Lung (tissue), 11 donors: ENCODE measurements at regions not wholly inside any gene's neighbourhood (a gene's known extent, or its start where the extent isn't known, plus 50 kb on each side); places are given as distances from the start of the nearest gene placed in this dataset.

ENCODE experiments used
- ATAC-seq: fragments of 200-7000 bp; cut with Tn5 transposase; one replicate; pipeline ENCODE4 v1.9.1; 2020; ENCODE audit warnings: moderate number of reproducible peaks; ENCODE audit not compliant: insufficient read depth, low FRiP score
- DNase-seq, 3 donors: peaks; one replicate each; pipeline ENCODE4 v3.0.0-alpha.2; 2013 to 2017
- H3K27ac ChIP-seq, 2 donors: one replicate each; pipeline ENCODE4 v1.5.1; 2013; ENCODE audit warnings: mild to moderate bottlenecking in 2 of 2, moderate library complexity in 2 of 2, control low read depth in 1 of 2, inconsistent platforms in 1 of 2, low read depth in 1 of 2, low read length in 1 of 2
- H3K27me3 ChIP-seq, 3 donors: one replicate each; pipeline ENCODE4 v1.5.1; 2013; ENCODE audit warnings: low read length in 2 of 3; ENCODE audit not compliant: control insufficient read depth in 3 of 3, insufficient read depth in 3 of 3
- H3K36me3 ChIP-seq, 4 donors: one replicate each; pipeline ENCODE4 v1.5.1; 2013; ENCODE audit warnings: low read length in 4 of 4, mild to moderate bottlenecking in 1 of 4, moderate library complexity in 1 of 4; ENCODE audit not compliant: control insufficient read depth in 4 of 4, insufficient read depth in 4 of 4
- H3K4me1 ChIP-seq, 5 donors: one replicate each; pipeline ENCODE4 v1.5.1; 2013; ENCODE audit warnings: low read length in 5 of 5, mild to moderate bottlenecking in 2 of 5, moderate library complexity in 1 of 5; ENCODE audit not compliant: control insufficient read depth in 5 of 5, insufficient read depth in 5 of 5
- H3K4me3 ChIP-seq: one replicate; pipeline ENCODE4 v1.5.1; 2013; ENCODE audit warnings: mild to moderate bottlenecking, control low read depth, moderate library complexity
- H3K9ac ChIP-seq, 2 donors: one replicate each; pipeline ENCODE4 v1.5.1; 2013; ENCODE audit warnings: low read length in 2 of 2, control low read depth in 1 of 2; ENCODE audit not compliant: insufficient read depth in 1 of 2
- H3K9me3 ChIP-seq, 4 donors: one replicate each; pipeline ENCODE4 v1.5.1; 2013; ENCODE audit warnings: low read length in 3 of 4, mild to moderate bottlenecking in 1 of 4, moderate library complexity in 1 of 4; ENCODE audit not compliant: control insufficient read depth in 4 of 4, insufficient read depth in 3 of 4
- CTCF ChIP-seq: IDR thresholded peaks from 2 replicates; pipeline ENCODE4 v1.5.1; 2012; ENCODE audit warnings: mild to moderate bottlenecking; ENCODE audit errors: control extremely low read depth, extremely low read depth
- WGBS, 2 donors: extraction: QIAGEN DNeasy Blood & Tissue Kit; methylation state at CpG; one replicate each; pipeline ENCODE4 v1.1.7; 2013; 5-methylcytosine and 5-hydroxymethylcytosine counted together
- donor health status: control.
- donor health status: control.
- donor health status: Bipolar disorder and iron deficiency.
- donor health status: healthy.
- donor health status: DM: yes; HTN: yes; CAD: no.

- no peaks in the 10 kb centered on the region for H3K9me3 ChIP-seq
- no peaks in the 10 kb centered on the region for H3K36me3 ChIP-seq
- H3K27ac ChIP-seq, result no peak overlapping the region
- TF ChIP-seq CTCF, result no peak
- H3K4me3 ChIP-seq, result no peak overlapping the region
- no peaks in the 10 kb centered on the region for H3K4me1 ChIP-seq
- no peaks in the 10 kb centered on the region for H3K27me3 ChIP-seq
- ATAC-seq (no peak), DNase-seq (no peak)
- no peak overlapping the region for H3K9ac ChIP-seq
- WGBS, 2 donors, result 89 to 91% methylated on average over 1 of the region's 1 CpG
Measured at GRCh38 chr7:19972876-19973275, 199.5 kb upstream of the TMEM196 start.

GRCh38 chr7:19971956-19972355, 198.5 kb upstream of the TMEM196 start:
- Histone ChIP-seq H3K36me3 (no peaks in the 10 kb centered on the region), H3K9ac (no peak overlapping the region), H3K27me3 (no peaks in the 10 kb centered on the region), H3K9me3 (no peaks in the 10 kb centered on the region), H3K4me3 (no peak overlapping the region), H3K4me1 (no peaks in the 10 kb centered on the region), H3K27ac (no peak overlapping the region)
- 71 to 93% methylated on average over 2 of the region's 2 CpGs for WGBS, 2 donors
- no peak for TF ChIP-seq CTCF
- ATAC-seq, result no peak
- no peak for DNase-seq

GRCh38 chr7:19970514-19970913, 197.1 kb upstream of the TMEM196 start:
- Histone ChIP-seq H3K9ac (no peak overlapping the region), H3K4me1 (no peaks in the 10 kb centered on the region), H3K27ac (no peak overlapping the region), H3K27me3 (no peaks in the 10 kb centered on the region), H3K36me3 (no peaks in the 10 kb centered on the region), H3K4me3 (no peak overlapping the region), H3K9me3 (no peaks in the 10 kb centered on the region)
- DNase-seq (no peak), ATAC-seq (no peak)
- no peak for TF ChIP-seq CTCF

GRCh38 chr7:19969859-19970493, 196.6 kb upstream of the TMEM196 start:
- no peaks in the 10 kb centered on the region for H3K27me3 ChIP-seq
- TF ChIP-seq CTCF, result no peak
- no peaks in the 10 kb centered on the region for H3K9me3 ChIP-seq
- 23 to 49% methylated on average over 4 of the region's 4 CpGs for WGBS, 2 donors
- ATAC-seq, result no peak
- DNase-seq, result no peak
- no peak overlapping the region for H3K9ac ChIP-seq
- no peaks in the 10 kb centered on the region for H3K36me3 ChIP-seq
- H3K4me1 ChIP-seq, result no peaks in the 10 kb centered on the region
- H3K27ac ChIP-seq, result no peak overlapping the region
- H3K4me3 ChIP-seq, result no peak overlapping the region
